ENCODE measurements at regions not wholly inside any gene's neighbourhood (a gene's known extent, or its start where the extent isn't known, plus 50 kb on each side); places are given as distances from the start of the nearest gene placed in this dataset.
"Not testable (repeated sequence)": the region's sequence is repeated elsewhere in the genome, so short reads cannot be mapped to it uniquely, and the experiment has no call there.

GRCh38 chr4:36610628-36611027 is 329.2 kb downstream of the DTHD1 start:
- no peak for DNase-seq

- not testable (repeated sequence) for DNase-seq
Observed at GRCh38 chr4:36613142-36613541, 331.7 kb downstream of the DTHD1 start.

GRCh38 chr4:36614011-36614410 is 332.6 kb downstream of the DTHD1 start:
- no peak for DNase-seq

- DNase-seq: no peak
Observed at GRCh38 chr4:36618102-36618501, 336.7 kb downstream of the DTHD1 start.

- no peak for DNase-seq
Observed at GRCh38 chr4:36624030-36624429, 342.6 kb downstream of the DTHD1 start.

GRCh38 chr4:36638273-36638811 is 356.9 kb downstream of the DTHD1 start:
- DNase-seq: no peak

- no peak for DNase-seq
Observed at GRCh38 chr4:36640876-36641275, 359.5 kb downstream of the DTHD1 start.

GRCh38 chr4:36651253-36651652 is 369.8 kb downstream of the DTHD1 start:
- no peak for DNase-seq

- DNase-seq: no peak
Observed at GRCh38 chr4:36652857-36653256, 371.4 kb downstream of the DTHD1 start.

- no peak for DNase-seq
Observed at GRCh38 chr4:36665985-36666527, 384.6 kb downstream of the DTHD1 start.

- no peak for DNase-seq
Observed at GRCh38 chr4:36675436-36675835, 394.0 kb downstream of the DTHD1 start.

- DNase-seq: no peak
Observed at GRCh38 chr4:36676139-36677050, 395.0 kb downstream of the DTHD1 start.

GRCh38 chr4:36677112-36677511 is 395.7 kb downstream of the DTHD1 start:
- DNase-seq: no peak

- DNase-seq: no peak
Observed at GRCh38 chr4:36677874-36678273, 396.5 kb downstream of the DTHD1 start.

GRCh38 chr4:36687681-36688080 is 406.3 kb downstream of the DTHD1 start:
- DNase-seq: no peak

GRCh38 chr4:36692586-36692985 is 411.2 kb downstream of the DTHD1 start:
- DNase-seq: no peak

GRCh38 chr4:36702245-36702644 is 420.8 kb downstream of the DTHD1 start:
- no peak for DNase-seq

- DNase-seq: no peak
Observed at GRCh38 chr4:36704289-36704688, 422.9 kb downstream of the DTHD1 start.

GRCh38 chr4:36709991-36710390 is 428.6 kb downstream of the DTHD1 start:
- DNase-seq: no peak

- no peak for DNase-seq
Observed at GRCh38 chr4:36712013-36712412, 430.6 kb downstream of the DTHD1 start.

- no peak for DNase-seq
Observed at GRCh38 chr4:36716874-36717273, 435.5 kb downstream of the DTHD1 start.

GRCh38 chr4:36719425-36719824 is 438.0 kb downstream of the DTHD1 start:
- DNase-seq: no peak

- no peak for DNase-seq
Observed at GRCh38 chr4:36722986-36723385, 441.6 kb downstream of the DTHD1 start.

- DNase-seq: no peak
Observed at GRCh38 chr4:36734334-36734733, 452.9 kb downstream of the DTHD1 start.
